Transverse colon (tissue), 4 donors: ENCODE measurements at regions not wholly inside any gene's neighbourhood (a gene's known extent, or its start where the extent isn't known, plus 50 kb on each side); places are given as distances from the start of the nearest gene placed in this dataset.
"Not testable (repeated sequence)": the region's sequence is repeated elsewhere in the genome, so short reads cannot be mapped to it uniquely, and the experiment has no call there.

Experiments
- POLR2A ChIP-seq: fragments of 450-650 bp; IDR thresholded peaks from one replicate; pipeline ENCODE4 v1.6.1; 2016; ENCODE audit warnings: antibody characterized with exemption, mild to moderate bottlenecking, moderate library complexity
- POLR2AphosphoS5 ChIP-seq, 3 donors: sonication (generic); formaldehyde crosslinking; IDR thresholded peaks; one replicate each; pipeline ENCODE4 v1.6.1; 2016; ENCODE audit warnings: antibody characterized with exemption in 3 of 3
- TF ChIP-seq, protein P1 (sequence below), 5 experiments: fragments of 200-600 bp in 3 of 5; fragments of 450-650 bp in 2 of 5; sonication (generic) in 3 of 5; IDR thresholded peaks; 1 replicate in 2 of 5; 2 replicates in 3 of 5; pipeline ENCODE4 v1.5.1; 2016 to 2017; ENCODE audit warnings: antibody characterized with exemption in 5 of 5, inconsistent platforms in 3 of 5, mild to moderate bottlenecking in 2 of 5, moderate library complexity in 1 of 5

DNA sequence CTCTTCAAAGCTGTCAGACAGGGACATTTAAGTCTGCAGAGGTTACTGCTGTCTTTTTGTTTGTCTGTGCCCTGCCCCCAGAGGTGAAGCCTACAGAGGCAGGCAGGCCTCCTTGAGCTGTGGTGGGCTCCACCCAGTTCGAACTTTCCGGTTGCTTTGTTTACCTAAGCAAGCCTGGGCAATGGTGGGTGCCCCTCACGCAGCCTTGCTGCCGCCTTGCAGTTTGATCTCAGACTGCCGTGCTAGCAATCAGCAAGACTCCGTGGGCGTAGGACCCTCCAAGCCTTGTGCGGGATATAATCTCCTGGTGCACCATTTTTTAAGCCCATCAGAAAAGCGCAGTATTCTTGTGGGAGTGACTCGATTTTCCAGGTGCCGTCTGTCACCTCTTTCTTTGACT is 235.9 kb upstream of the GRIK2 start:
- TF ChIP-seq, protein P1, sequence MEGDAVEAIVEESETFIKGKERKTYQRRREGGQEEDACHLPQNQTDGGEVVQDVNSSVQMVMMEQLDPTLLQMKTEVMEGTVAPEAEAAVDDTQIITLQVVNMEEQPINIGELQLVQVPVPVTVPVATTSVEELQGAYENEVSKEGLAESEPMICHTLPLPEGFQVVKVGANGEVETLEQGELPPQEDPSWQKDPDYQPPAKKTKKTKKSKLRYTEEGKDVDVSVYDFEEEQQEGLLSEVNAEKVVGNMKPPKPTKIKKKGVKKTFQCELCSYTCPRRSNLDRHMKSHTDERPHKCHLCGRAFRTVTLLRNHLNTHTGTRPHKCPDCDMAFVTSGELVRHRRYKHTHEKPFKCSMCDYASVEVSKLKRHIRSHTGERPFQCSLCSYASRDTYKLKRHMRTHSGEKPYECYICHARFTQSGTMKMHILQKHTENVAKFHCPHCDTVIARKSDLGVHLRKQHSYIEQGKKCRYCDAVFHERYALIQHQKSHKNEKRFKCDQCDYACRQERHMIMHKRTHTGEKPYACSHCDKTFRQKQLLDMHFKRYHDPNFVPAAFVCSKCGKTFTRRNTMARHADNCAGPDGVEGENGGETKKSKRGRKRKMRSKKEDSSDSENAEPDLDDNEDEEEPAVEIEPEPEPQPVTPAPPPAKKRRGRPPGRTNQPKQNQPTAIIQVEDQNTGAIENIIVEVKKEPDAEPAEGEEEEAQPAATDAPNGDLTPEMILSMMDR (IDR thresholded peaks at IDR 0.05): not testable (repeated sequence)
- TF ChIP-seq POLR2A; POLR2AphosphoS5 (IDR thresholded peaks at IDR 0.05): not testable (repeated sequence)
